Stimulated activated CD8-positive, alpha-beta memory T cell treated with anti-CD3 and anti-CD28 coated beads, Interleukin-7, amount 100 ng/mL, for 48 hours (primary cell): ENCODE measurements at regions not wholly inside any gene's neighbourhood (a gene's known extent, or its start where the extent isn't known, plus 50 kb on each side); places are given as distances from the start of the nearest gene placed in this dataset.
"Not testable (repeated sequence)": the region's sequence is repeated elsewhere in the genome, so short reads cannot be mapped to it uniquely, and the experiment has no call there.

Source experiments
- DNase-seq, 2 donors: peaks; one replicate each; pipeline ENCODE4 v3.0.0-alpha.2; 2020; ENCODE audit warnings: low read depth in 1 of 2; ENCODE audit errors: extremely low read depth in 1 of 2

DNA sequence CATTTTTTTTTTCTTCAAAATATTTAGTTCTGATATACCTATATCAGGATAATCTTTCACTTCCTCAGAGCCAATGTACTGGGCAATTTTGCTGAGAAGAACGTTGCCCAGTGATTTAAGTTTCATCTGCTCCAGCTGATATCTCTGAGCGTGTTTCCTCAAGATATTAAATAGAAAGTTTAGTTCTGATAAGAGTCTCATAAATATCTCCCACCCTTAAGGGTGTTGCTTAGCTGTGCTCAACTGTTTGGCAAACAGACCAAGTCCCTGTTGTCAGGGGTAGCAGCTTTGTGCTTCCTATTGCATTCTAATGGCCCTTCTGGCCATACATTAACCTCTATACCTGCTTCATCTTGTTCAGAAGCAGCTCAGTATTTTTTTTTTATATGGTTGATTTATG lies 84.7 kb upstream of the GPR141 start:
- no peak for DNase-seq

DNA sequence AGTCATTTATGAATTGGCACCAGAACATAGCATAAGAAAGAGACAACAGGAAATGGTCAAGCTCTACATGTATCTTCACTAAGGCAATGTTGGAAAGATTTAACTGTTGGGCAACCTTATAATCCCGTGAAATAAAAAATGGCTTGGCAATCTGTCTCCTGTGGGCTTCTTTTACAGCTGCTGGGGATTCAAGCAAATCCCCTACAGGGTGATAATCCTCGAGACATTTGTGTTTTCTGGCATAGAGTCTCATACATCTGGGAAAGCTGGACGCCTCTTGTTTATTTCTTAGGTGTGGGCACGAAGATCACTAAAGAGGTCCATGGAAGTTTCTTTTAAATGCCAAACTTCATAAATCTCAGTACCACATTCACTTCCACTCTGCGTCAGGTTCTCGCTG lies 82.2 kb upstream of the GPR141 start:
- no peak for DNase-seq

DNA sequence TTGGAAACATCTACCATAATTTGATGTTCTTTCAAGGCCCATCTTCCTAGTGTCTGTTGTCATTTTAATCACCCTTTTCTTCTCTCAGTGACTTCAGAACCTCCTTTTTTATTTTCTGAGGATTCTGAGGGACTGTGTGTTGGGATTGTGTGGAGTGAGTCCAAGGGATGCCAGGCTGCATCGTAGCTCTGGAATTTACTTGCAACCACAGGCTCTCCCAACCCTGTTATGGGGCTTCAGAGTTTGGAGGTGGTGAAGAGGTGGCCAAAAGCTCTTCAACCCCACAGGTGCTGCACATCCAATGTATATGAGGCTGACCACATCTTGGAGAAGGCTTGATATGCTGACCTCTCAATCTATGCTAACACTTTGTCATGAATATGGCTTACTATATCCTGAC lies 79.5 kb upstream of the GPR141 start:
- DNase-seq, result no peak

DNA sequence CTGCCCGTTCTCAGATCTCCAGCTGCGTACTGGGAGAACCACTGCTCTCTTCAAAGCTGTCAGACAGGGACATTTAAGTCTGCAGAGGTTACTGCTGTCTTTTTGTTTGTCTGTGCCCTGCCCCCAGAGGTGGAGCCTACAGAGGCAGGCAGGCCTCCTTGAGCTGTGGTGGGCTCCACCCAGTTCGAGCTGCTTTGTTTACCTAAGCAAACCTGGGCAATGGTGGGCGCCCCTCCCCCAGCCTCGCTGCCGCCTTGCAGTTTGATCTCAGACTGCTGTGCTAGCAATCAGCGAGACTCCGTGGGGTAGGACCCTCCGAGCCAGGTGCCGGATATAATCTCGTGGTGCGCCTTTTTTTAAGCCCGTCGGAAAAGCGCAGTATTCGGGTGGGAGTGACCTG lies 66.2 kb upstream of the GPR141 start:
- not testable (repeated sequence) for DNase-seq

DNA sequence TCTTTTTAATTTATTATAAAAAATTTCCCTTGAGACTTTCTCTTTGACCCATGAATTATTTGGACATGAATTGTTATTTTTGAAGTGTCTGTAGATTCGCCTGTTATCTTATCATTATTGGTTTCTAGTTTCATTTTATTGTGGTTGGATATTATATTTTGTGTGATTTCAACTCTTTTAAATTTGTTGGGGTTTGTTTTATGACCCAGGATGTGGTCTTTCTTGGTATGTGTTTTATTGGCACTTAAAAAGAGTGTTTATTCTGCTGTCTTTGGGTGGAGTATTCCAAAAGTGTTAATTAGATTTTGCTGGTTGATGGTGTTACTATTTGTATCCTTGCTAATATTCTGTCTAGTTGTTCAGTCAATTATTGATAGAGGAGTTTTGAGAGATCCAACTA lies 50.5 kb upstream of the GPR141 start:
- DNase-seq, result no peak
